SK-N-MC (cell line): ENCODE measurements at regions not wholly inside any gene's neighbourhood (a gene's known extent, or its start where the extent isn't known, plus 50 kb on each side); places are given as distances from the start of the nearest gene placed in this dataset.
"Not testable (repeated sequence)": the region's sequence is repeated elsewhere in the genome, so short reads cannot be mapped to it uniquely, and the experiment has no call there.

Experiments used
- DNase-seq: peaks from one replicate; pipeline ENCODE4 v3.0.0-alpha.2; 2011; ENCODE audit warnings: low read depth, low spot score
- H3K27ac ChIP-seq: fragments of 200-600 bp; sonication (generic); 2 replicates; pipeline ENCODE4 v1.5.1; 2016; ENCODE audit warnings: mixed run types
- H3K36me3 ChIP-seq: fragments of 200-600 bp; sonication (generic); 2 replicates; pipeline ENCODE4 v1.6.1; 2017; ENCODE audit warnings: antibody characterized with exemption, low read length, mixed read lengths; ENCODE audit not compliant: insufficient read depth
- H3K4me3 ChIP-seq: fragments of 200-600 bp; sonication (generic); 2 replicates; pipeline ENCODE4 v1.5.1; 2016
- H3K9ac ChIP-seq: fragments of 200-600 bp; sonication (generic); 2 replicates; pipeline ENCODE4 v1.8.0; 2017; ENCODE audit warnings: mixed run types, mixed read lengths; ENCODE audit not compliant: insufficient read length
- H3K9me3 ChIP-seq: fragments of 200-600 bp; sonication (generic); 2 replicates; pipeline ENCODE4 v1.6.1; 2017; ENCODE audit warnings: low read depth, mild to moderate bottlenecking, antibody characterized with exemption, low read length, moderate library complexity, mixed read lengths
- EZH2 ChIP-seq: fragments of 200-600 bp; sonication (generic); IDR thresholded peaks from one replicate; pipeline ENCODE4 v1.6.1; 2017; ENCODE audit warnings: antibody characterized with exemption
- FOXP2 ChIP-seq: optimal IDR thresholded peaks from 2 replicates; pipeline ENCODE3; 2011; ENCODE audit warnings: mild to moderate bottlenecking, moderate library complexity; ENCODE audit not compliant: insufficient read depth; ENCODE audit errors: extremely low read length, control extremely low read depth
- POLR2AphosphoS5 ChIP-seq: IDR thresholded peaks from 2 replicates; pipeline ENCODE4 v1.6.1; 2012; ENCODE audit warnings: mild to moderate bottlenecking, low read depth, low read length, borderline replicate concordance

DNA sequence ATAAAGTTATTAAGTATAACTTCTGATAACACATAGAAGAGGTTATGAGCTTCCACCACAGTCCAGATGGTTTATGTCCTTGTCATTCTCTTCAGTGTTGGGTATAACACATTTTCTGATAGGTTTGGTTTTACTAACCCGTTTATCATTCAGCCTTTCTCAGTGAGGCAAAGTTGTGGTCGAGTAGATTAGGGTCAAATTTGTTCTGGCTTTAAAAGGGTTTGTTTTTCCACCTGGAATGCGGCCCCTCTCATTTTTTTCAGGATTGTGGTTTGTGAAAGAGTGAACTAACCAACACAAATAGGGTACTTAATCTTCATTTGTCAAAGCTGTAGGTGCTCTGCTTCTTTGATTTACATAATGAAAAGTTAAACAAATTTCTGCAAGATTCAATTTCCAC is 204.2 kb upstream of the ASCC3 start:
- H3K27ac ChIP-seq: no peak overlapping the region
- H3K4me3 ChIP-seq: no peak overlapping the region
- H3K36me3 ChIP-seq: no peaks in the 10 kb centered on the region
- no peak for DNase-seq
- TF ChIP-seq FOXP2 (no peak), EZH2 (no peak), POLR2AphosphoS5 (no peak)
- H3K9me3 ChIP-seq: no peaks in the 10 kb centered on the region; the same call in 1 of the 2 replicates
- H3K9ac ChIP-seq: no peak overlapping the region

- DNase-seq: peak; percentile 47
- Histone ChIP-seq H3K36me3 (no peaks in the 10 kb centered on the region), H3K27ac (no peak overlapping the region), H3K4me3 (no peak overlapping the region), H3K9ac (no peak overlapping the region), H3K9me3 (peaks cover 7% of the 10 kb centered on the region; the same call in 1 of the 2 replicates)
- TF ChIP-seq FOXP2 (no peak), POLR2AphosphoS5 (no peak), EZH2 (no peak)
Measured at GRCh38 chr6:101086473-101086872, 205.3 kb upstream of the ASCC3 start.

DNA sequence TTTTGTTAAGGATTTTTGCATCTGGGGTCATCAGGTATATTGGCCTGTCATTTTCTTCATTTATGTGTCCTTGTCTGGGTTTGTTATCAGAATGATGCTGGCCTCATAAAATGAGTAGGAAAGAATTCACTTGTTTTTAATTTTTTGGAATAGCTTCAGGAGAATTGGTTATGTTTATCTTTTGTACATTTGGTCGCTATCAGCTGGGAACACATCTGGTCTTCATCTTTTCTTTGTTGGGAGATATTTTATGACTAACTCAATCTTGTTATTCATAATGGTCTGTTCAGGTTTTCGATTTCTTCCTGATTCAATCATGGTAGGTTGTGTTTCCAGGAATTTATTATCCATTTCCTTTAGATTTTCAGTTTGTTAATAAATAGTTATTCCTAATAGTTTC is 207.5 kb upstream of the ASCC3 start:
- no peak for DNase-seq
- Histone ChIP-seq H3K4me3 (no peak overlapping the region), H3K9me3 (peaks cover 8% of the 10 kb centered on the region; the same call in 1 of the 2 replicates), H3K36me3 (no peaks in the 10 kb centered on the region), H3K27ac (no peak overlapping the region), H3K9ac (no peak overlapping the region)
- TF ChIP-seq EZH2 (no peak), FOXP2 (no peak), POLR2AphosphoS5 (no peak)

DNA sequence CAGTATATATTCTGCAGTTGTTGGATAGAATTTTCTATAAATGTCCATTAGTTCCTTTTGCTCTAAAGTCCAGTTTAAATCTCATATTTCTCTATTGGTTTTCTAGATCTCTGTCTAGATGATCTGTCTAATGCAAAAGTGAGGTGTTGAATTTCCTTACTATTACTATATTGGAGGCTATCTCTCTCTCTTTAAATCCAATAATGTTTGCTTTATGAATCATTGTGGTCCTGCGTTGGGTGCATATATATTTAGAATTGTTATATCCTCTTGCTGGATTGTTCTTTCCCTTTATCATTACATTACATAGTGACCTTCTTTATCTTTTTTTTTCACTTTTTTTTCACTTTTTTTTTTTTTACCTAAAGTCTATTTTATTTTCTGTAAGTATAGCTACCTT is 208.5 kb upstream of the ASCC3 start:
- TF ChIP-seq EZH2 (no peak), FOXP2 (no peak), POLR2AphosphoS5 (no peak)
- H3K4me3 ChIP-seq: no peak overlapping the region
- no peaks in the 10 kb centered on the region for H3K36me3 ChIP-seq
- no peak for DNase-seq
- H3K9ac ChIP-seq: no peak overlapping the region
- peaks cover 8% of the 10 kb centered on the region; the same call in 1 of the 2 replicates for H3K9me3 ChIP-seq
- H3K27ac ChIP-seq: no peak overlapping the region

DNA sequence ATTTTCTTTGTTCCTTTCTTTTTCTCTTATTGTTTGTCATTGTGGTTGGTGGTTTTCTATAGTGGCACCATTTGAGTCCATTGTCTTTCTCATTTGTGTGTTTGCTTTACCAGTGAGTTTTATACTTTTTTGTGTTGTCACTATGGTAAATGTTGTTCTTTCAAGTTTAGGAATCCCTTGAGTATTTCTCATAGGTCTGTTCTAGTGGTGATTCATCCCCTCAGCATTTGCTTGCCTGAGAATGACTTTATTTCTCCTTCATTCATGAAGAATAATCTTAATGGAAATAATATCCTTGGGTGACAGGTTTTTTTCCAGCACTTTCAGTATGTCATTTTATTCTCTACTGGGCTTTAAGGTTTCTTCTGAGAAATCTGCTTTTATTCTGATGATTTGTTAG is 209.2 kb upstream of the ASCC3 start:
- no peak for DNase-seq
- Histone ChIP-seq H3K27ac (no peak overlapping the region), H3K36me3 (no peaks in the 10 kb centered on the region), H3K4me3 (no peak overlapping the region), H3K9me3 (peaks cover 8% of the 10 kb centered on the region; the same call in 1 of the 2 replicates), H3K9ac (no peak overlapping the region)
- TF ChIP-seq EZH2 (no peak), FOXP2 (no peak), POLR2AphosphoS5 (no peak)

GRCh38 chr6:101098605-101099004 is 217.5 kb upstream of the ASCC3 start:
- H3K36me3 ChIP-seq, H3K9ac ChIP-seq, H3K27ac ChIP-seq, H3K4me3 ChIP-seq, DNase-seq, H3K9me3 ChIP-seq: not testable (repeated sequence)

- DNase-seq: no peak
- no peak overlapping the region for H3K9ac ChIP-seq
- peaks cover 4% of the 10 kb centered on the region; the same call in 1 of the 2 replicates for H3K9me3 ChIP-seq
- H3K4me3 ChIP-seq: no peak overlapping the region
- H3K36me3 ChIP-seq: no peaks in the 10 kb centered on the region; the same call in 1 of the 2 replicates
- no peak for TF ChIP-seq POLR2AphosphoS5
- TF ChIP-seq FOXP2: no peak
- TF ChIP-seq EZH2: no peak
- H3K27ac ChIP-seq: no peak overlapping the region
Measured at GRCh38 chr6:101102702-101103101, 221.6 kb upstream of the ASCC3 start.

GRCh38 chr6:101108286-101108685 is 227.2 kb upstream of the ASCC3 start:
- peak overlapping the region; percentile 76 for H3K27ac ChIP-seq
- H3K9me3 ChIP-seq: no peaks in the 10 kb centered on the region
- TF ChIP-seq FOXP2: no peak
- TF ChIP-seq EZH2: no peak
- no peak for TF ChIP-seq POLR2AphosphoS5
- no peak for DNase-seq
- peak overlapping the region; percentile 8 for H3K9ac ChIP-seq
- no peak overlapping the region for H3K4me3 ChIP-seq
- H3K36me3 ChIP-seq: no peaks in the 10 kb centered on the region; the same call in 1 of the 2 replicates

- peak overlapping the region; percentile 58 for H3K9ac ChIP-seq
- TF ChIP-seq EZH2 (no peak), POLR2AphosphoS5 (peak; percentile 48; the same call in 1 of the 2 replicates), FOXP2 (peak; percentile 38)
- peak overlapping the region; percentile 88 for H3K27ac ChIP-seq
- H3K4me3 ChIP-seq: peak overlapping the region; percentile 63
- H3K36me3 ChIP-seq: no peaks in the 10 kb centered on the region
- peak; percentile 80 for DNase-seq
- H3K9me3 ChIP-seq: no peaks in the 10 kb centered on the region
Measured at GRCh38 chr6:101110814-101111213, 229.7 kb upstream of the ASCC3 start.
